GM12892 (cell line): ENCODE measurements at regions not wholly inside any gene's neighbourhood (a gene's known extent, or its start where the extent isn't known, plus 50 kb on each side); places are given as distances from the start of the nearest gene placed in this dataset.

Experiments
- POLR2AphosphoS5 ChIP-seq: IDR thresholded peaks from 2 replicates; pipeline ENCODE4 v1.6.1; 2011; ENCODE audit warnings: low read depth, low read length, control low read depth
- TAF1 ChIP-seq: IDR thresholded peaks from 2 replicates; pipeline ENCODE4 v1.6.1; 2011; ENCODE audit warnings: low read depth, mild to moderate bottlenecking, control low read depth, low read length, borderline replicate concordance

GRCh38 chr1:10908266-10908665 lies 104.2 kb upstream of the TARDBP start:
- TF ChIP-seq TAF1 (no peak), POLR2AphosphoS5 (no peak)
